Fibroblast of upper back skin (primary cell): ENCODE measurements at regions not wholly inside any gene's neighbourhood (a gene's known extent, or its start where the extent isn't known, plus 50 kb on each side); places are given as distances from the start of the nearest gene placed in this dataset.

Experiments used
- DNase-seq: peaks from one replicate; pipeline ENCODE4 v3.0.0-alpha.2; 2013

GRCh38 chr1:191913260-191913977 is 244.8 kb upstream of the RGS18 start:
- DNase-seq = no peak

DNA sequence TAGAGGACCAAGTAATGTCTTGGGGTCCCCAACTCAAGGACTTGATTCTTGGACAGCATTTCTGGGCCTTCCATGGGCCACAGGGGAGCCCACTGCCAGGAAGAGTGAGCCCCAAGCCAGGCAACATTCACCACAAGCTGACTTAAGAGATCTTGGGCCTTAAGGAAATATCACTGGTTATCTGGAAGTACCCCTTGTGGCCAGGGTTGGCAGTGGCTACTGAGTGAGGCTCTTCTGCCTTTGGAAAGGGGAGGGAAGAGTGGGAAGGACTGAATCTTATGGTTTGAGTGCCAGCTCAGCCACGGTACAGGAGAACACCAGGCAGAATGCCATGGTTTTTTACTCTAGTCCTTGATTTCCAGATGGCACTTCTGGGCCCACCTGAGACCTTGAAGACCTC is 228.9 kb upstream of the RGS18 start:
- DNase-seq = no peak

DNA sequence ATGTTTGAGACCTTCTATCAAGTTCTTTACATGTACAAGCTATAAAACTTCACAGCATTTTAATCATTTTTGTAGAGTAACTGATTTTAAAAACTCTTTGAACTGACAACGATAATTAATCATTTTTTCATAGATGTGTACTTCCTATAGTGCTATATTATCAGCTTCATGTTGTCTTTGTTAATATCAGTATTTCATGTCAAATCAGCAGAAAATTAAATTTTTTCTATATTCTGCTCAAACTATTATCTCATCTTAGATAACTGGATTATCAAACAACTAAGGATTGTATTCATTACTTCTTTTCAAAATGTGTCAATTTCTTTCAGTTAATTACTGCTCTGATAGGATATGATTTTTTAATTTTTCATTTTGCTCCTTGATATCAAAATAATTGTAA is 214.6 kb upstream of the RGS18 start:
- DNase-seq = no peak

DNA sequence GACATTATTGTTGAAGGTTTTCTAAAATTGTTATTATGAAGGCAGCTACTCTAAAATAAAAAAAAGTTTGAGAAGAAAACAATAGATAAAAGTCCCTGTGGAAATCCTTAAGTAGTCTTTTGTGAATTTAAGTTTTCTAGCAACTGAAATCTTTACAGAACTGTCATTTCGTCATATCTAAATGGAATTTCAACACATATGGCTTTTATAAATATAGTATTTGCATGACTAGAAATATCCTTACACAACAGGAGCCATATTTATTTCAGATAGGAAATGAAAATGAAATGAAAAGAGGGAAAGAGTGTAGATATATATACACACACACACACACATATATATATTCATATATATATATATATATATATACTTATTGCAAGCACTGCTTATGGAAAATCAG is 204.7 kb upstream of the RGS18 start:
- DNase-seq = no peak

- DNase-seq = no peak
These were observed 198.4 kb upstream of the RGS18 start for GRCh38 chr1:191959856-191960255.

DNA sequence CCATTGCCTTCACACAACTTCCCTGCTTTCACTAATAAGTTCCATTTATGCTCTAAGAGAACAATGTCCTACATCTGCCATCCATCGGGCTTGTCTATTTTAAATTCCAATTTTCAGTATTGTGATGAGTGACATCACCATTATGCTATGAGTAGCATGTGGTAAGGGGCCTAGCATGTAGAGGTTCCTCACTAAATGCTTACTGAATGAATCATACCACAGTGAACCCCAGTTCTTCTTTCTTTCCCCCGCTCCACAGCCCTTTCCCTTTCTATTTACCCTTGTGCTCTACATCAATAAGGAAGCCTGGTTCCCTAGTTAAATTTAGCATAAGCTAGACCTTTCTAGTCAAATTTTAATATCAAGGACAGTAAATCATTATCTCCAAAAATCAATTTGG is 195.0 kb upstream of the RGS18 start:
- DNase-seq = peak; percentile 76

- DNase-seq = peak; percentile 75
These were observed 194.3 kb upstream of the RGS18 start for GRCh38 chr1:191963781-191964455.

DNA sequence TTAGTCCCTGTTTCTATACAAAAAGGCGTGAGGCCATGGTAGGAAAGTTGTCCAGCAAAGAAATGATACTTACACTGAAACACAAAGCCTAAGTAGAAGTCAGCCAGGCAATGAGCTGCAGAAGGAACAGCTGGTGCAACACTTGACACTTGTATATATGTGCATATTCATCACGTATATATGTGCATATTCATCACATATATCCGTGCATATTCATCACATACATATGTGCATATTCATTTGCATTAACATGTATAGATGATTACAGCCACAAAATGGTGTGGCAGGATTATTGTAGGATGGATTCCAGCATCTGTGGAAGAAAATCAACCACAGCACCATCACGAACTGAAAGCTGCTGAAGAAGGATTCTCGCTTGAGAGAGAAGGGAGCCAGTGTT is 189.0 kb upstream of the RGS18 start:
- peak; percentile 13 for DNase-seq

DNA sequence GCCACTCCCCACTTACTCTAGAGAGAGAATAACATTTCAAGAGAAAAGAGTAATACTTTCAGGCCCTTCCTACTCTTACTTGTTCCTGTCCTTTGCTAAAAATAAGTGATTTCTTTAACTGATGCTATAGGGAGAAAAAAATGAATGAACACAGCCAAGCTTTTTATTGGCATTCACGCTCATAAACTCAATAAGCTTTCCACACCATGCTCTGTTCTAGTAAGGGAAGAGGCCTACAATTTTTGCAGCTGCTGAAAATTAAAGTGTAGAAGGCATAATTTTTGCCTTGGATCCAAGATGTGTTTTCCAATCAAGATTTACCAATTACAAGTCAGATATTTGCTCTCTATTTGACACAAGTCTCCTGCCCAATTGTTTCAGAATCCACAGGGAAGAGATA is 188.1 kb upstream of the RGS18 start:
- no peak for DNase-seq

DNA sequence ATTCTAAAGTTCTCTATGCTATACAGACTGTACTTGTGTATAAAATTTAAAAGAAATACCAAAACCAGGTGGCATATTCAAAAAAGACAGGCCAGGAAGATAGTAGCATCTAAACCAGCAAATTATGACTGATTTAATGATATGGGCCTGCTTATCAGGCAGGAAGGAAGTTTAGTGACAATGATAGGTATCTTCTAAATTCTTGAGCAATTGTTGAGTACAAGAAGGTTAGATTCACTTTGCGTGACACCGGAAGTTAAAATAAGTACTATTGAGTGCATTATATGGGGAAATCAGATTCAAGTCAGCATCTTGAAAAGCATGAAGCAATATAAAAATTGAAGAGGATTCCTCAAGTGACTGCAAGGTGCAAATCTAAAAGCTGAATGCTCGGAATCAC is 186.8 kb upstream of the RGS18 start:
- no peak for DNase-seq

- DNase-seq = no peak
These were observed 184.3 kb upstream of the RGS18 start for GRCh38 chr1:191974004-191974403.

DNA sequence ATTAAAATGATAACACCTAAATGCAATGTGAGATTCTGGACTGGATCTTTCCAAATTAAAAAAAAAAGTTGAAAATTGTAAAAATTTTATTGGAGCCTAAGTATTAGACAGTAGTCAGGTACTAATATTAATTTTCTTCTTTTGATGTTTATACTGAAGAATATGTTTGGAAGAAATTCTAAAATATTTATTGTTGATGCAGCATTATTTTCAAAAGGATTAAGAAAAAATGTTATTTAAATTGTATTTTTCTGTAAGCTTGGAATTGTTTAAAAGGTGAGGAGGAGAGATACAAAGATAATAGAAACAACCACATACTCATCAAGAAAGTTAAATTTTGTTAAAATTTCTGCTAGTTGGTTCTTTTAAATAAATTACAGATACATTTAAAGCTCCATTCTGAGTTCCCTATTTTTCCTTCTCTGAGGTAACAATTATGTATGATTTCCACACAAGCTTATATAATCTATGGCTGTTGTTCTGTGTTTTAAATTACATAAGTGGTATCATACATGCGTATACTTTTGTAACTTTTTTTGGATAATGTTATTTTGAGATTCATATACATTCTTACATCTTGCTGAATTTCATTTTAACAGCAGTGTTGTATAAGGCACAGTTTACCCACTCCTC is 180.3 kb upstream of the RGS18 start:
- DNase-seq = no peak

GRCh38 chr1:191984856-191985255 is 173.4 kb upstream of the RGS18 start:
- no peak for DNase-seq

GRCh38 chr1:191992118-191992517 is 166.1 kb upstream of the RGS18 start:
- no peak for DNase-seq

GRCh38 chr1:191993549-191993948 is 164.7 kb upstream of the RGS18 start:
- DNase-seq = peak; percentile 65

DNA sequence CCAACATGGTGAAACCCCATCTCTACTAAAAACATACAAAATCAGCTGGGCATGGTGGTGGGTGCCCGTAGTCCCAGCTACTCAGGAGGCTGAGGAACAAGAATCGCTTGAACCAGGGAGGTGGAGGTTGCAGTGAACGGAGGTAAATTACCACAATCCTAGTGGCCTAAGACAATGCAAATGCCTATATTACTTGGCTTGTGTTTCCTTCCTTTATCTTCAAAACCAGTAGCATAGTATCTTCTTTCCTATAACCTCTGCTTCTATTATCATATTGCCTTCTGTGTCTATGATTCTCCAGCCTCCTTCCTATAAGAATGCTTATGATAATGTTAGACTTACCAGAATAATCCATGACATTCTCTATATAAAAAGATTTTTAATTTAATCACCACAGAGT is 156.2 kb upstream of the RGS18 start:
- no peak for DNase-seq

- no peak for DNase-seq
These were observed 154.8 kb upstream of the RGS18 start for GRCh38 chr1:192003295-192004077.

- peak; percentile 2 for DNase-seq
These were observed 152.3 kb upstream of the RGS18 start for GRCh38 chr1:192005976-192006375.

DNA sequence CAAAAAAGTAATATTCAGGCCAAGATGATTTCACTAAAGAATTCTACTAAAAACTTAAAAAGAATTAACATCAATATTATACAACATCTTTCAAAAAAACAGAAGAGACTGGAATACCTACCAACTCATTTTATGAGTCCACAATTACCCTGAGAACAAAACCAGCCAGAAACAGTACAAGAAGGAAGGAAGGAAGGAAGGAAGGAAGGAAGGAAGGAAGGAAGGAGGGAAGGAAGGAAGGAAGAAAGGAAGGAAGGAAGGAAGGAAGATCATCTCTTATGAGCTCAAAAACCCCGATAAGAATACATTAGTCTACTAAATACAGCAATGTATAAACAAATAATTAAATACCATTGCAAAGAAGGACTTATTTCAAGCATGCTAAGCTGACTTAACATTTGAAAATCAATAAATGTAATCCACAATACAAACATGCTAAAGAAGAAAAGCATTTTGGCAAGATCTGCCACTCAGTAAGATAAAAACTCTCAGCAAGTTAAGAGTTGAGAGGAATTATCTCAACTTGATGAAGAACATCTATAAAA is 149.9 kb upstream of the RGS18 start:
- DNase-seq = no peak

GRCh38 chr1:192010406-192010805 is 147.9 kb upstream of the RGS18 start:
- DNase-seq = peak; percentile 39

DNA sequence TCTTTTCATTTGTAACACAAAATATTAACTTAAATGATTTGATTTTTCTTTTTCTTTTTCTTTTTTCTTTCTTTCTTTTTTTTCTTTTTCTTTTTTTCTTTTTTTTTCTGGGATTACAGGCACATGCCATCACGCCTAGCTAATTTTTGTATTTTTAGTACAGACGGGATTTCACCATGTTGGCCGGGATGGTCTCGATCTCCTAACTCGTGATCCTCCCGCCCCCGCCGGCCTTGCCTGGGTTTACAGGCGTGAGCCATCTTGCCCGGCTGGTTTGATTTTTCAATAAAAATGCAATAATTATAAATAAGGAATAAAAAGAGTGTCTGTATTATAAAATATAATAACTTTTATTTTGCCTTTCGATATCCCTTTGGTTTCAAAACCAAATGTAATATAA is 146.7 kb upstream of the RGS18 start:
- no peak for DNase-seq

- DNase-seq = no peak
These were observed 135.4 kb upstream of the RGS18 start for GRCh38 chr1:192022827-192023226.

- no peak for DNase-seq
These were observed 133.4 kb upstream of the RGS18 start for GRCh38 chr1:192024881-192025280.
